Right cardiac atrium (tissue), 5 donors: ENCODE measurements at regions not wholly inside any gene's neighbourhood (a gene's known extent, or its start where the extent isn't known, plus 50 kb on each side); places are given as distances from the start of the nearest gene placed in this dataset.

Experiments
- ATAC-seq, 2 donors: fragments of 200-7000 bp; cut with Tn5 transposase; one replicate each; pipeline versions ENCODE4 v1.8.0 to v1.9.1; 2020; ENCODE audit warnings: moderate library complexity in 2 of 2, mild to moderate bottlenecking in 1 of 2
- DNase-seq, 3 donors: peaks; one replicate each; pipeline ENCODE4 v3.0.0-alpha.2; 2020
- H3K27ac ChIP-seq: one replicate; pipeline ENCODE4 v1.5.1; 2013; ENCODE audit warnings: mild to moderate bottlenecking, low read length, control low read depth, moderate library complexity
- H3K27me3 ChIP-seq: one replicate; pipeline ENCODE4 v1.6.1; 2013; ENCODE audit not compliant: control insufficient read depth, insufficient read depth
- H3K4me1 ChIP-seq: one replicate; pipeline ENCODE4 v1.6.1; 2013; ENCODE audit warnings: low read length; ENCODE audit not compliant: control insufficient read depth, insufficient read depth
- H3K4me3 ChIP-seq: one replicate; pipeline ENCODE4 v1.5.1; 2013; ENCODE audit warnings: low read length, control low read depth
- H3K9me3 ChIP-seq: one replicate; pipeline ENCODE4 v1.6.1; 2013; ENCODE audit warnings: low read length; ENCODE audit not compliant: control insufficient read depth
- whole genome bisulfite sequencing: extraction: QIAGEN DNeasy Blood & Tissue Kit; methylation state at CpG from one replicate; pipeline ENCODE4 v1.1.7; 2013; 5-methylcytosine and 5-hydroxymethylcytosine counted together
- intact Hi-C, 4 donors: fragments of 100-400 bp; cut with DNase I; formaldehyde crosslinking; loops; one replicate each; pipeline versions ENCODE4 v1.11.0 to v1.14.0; 2022 to 2023
- donor health status: healthy with polysubstance abuse.
- donor health status: DM: no; HTN: yes; CAD: no.
- donor health status: DM: no; HTN: no; CAD: no.
- donor health status: DM: no; HTN: yes; CAD: no; lungs with severe emphysema.
- donor health status: DM: yes; HTN: yes; CAD: no.

GRCh38 chr6:14838133-14838583 is 407.7 kb upstream of the JARID2 start:
- intact Hi-C loops = no loop called here
- no peak for DNase-seq
- ATAC-seq = no peak
- H3K4me3 ChIP-seq = no peak overlapping the region
- H3K27me3 ChIP-seq = no peaks in the 10 kb centered on the region
- H3K27ac ChIP-seq = no peak overlapping the region
- 63% methylated on average over 4 of the region's 4 CpGs for WGBS
- H3K9me3 ChIP-seq = no peaks in the 10 kb centered on the region
- no peaks in the 10 kb centered on the region for H3K4me1 ChIP-seq

DNA sequence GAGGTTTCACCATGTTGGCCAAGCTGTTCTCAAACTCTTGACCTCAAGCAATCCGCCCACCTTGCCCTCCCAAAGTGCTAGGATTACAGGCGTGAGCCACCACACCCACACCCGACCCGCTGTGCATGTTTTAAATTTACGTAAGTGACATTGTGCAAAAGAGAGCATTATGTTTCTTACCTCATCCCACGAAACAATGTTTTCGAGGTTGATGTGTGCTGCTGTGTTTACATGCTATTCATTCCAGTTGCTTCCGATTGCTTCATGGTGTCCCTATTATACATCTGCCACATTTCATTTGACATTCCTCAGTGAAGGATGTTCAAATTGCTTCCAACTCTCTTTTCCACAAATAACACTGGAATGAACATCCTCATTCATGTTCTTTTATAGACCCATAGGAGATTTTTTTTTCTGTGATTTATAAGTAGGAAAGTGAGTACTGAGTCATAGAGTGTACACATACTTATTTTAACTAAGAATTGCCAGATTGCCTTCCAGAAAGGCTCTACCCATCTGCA is 403.9 kb upstream of the JARID2 start:
- no peak overlapping the region for H3K27ac ChIP-seq

GRCh38 chr6:14844411-14844810 is 401.5 kb upstream of the JARID2 start:
- Histone ChIP-seq H3K4me3 (no peak overlapping the region), H3K9me3 (no peaks in the 10 kb centered on the region), H3K27me3 (no peaks in the 10 kb centered on the region), H3K4me1 (no peaks in the 10 kb centered on the region), H3K27ac (no peak overlapping the region)
- WGBS = 89% methylated on average over 17 of the region's 17 CpGs
- intact Hi-C loops = no loop called here
- no peak for DNase-seq
- ATAC-seq = no peak

More for the DNA sequence above, 403.9 kb upstream of the JARID2 start:
- ATAC-seq (no peak), DNase-seq (no peak)
- Histone ChIP-seq H3K4me1 (no peaks in the 10 kb centered on the region), H3K9me3 (no peaks in the 10 kb centered on the region), H3K4me3 (no peak overlapping the region), H3K27me3 (no peaks in the 10 kb centered on the region)
- WGBS = 79% methylated on average over 8 of the region's 8 CpGs
- intact Hi-C loops = no loop called here

DNA sequence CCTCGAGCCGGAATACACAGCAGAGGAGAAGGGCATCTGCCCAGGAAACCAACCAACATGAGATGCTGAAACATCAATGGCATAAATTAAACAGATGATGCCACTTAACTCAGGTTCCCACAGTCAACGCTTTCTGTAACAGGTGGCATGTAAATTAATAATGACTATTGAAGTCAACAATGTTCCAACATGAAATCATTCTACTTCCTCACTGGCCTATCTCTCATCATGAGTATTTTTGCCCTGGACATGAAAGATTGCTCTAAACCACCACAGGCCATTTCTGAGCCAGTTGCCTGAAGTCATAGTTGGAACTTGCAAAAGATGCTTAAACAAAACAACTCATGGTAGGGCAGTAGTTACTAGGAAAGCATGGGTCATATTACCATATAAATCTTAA is 397.9 kb upstream of the JARID2 start:
- intact Hi-C loops = no loop called here
- WGBS = 77% methylated on average over 3 of the region's 3 CpGs
- no peaks in the 10 kb centered on the region for H3K27me3 ChIP-seq
- no peaks in the 10 kb centered on the region for H3K4me1 ChIP-seq
- H3K27ac ChIP-seq = no peak overlapping the region
- H3K9me3 ChIP-seq = no peaks in the 10 kb centered on the region
- no peak for DNase-seq
- no peak overlapping the region for H3K4me3 ChIP-seq
- no peak for ATAC-seq

DNA sequence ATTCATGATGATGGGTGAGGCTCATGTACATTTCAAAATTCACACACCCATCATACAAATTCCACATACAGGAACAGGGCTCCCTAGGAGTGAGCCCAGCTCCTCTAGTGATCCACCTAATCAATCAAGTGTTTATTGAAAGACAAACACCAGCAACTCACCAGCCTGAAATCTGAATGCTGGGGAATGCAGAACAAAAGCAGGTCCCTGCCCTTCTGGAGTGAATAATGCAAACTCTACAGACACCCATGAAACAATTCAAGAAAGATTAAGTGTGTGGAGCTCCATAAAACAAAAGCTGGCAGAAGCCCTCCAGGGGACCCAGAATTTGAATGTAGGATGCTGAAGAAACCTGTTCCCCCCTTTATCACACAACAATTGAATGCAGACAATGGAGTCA is 396.7 kb upstream of the JARID2 start:
- intact Hi-C loops = no loop called here
- Histone ChIP-seq H3K4me1 (no peaks in the 10 kb centered on the region), H3K27me3 (no peaks in the 10 kb centered on the region), H3K9me3 (no peaks in the 10 kb centered on the region), H3K27ac (no peak overlapping the region), H3K4me3 (no peak overlapping the region)
- ATAC-seq (no peak), DNase-seq (no peak)

GRCh38 chr6:14851281-14851680 is 394.6 kb upstream of the JARID2 start:
- Histone ChIP-seq H3K27me3 (no peaks in the 10 kb centered on the region), H3K4me3 (no peak overlapping the region), H3K27ac (no peak overlapping the region), H3K4me1 (no peaks in the 10 kb centered on the region), H3K9me3 (no peaks in the 10 kb centered on the region)
- ATAC-seq = no peak
- DNase-seq = no peak
- WGBS = 74% methylated on average over 8 of the region's 8 CpGs
- intact Hi-C loops = no loop called here

DNA sequence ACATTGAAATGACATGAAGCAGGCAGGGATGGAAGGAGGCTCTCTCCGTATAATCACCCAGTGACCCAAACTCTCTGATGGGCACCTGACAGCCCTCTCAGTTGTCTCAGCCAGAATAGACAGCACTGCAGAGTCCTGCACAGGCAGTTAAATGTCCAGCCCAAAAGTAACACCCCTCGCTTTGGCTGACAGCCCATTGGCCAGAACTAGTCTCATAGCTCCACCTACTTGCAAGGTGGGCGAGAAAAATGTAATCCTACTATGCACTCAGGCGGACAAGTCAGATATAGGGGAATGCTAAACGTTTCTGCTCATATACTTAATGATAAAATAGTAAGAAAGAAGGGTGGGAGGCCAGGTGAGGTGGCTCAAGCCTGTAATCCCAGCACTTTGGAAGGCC is 393.5 kb upstream of the JARID2 start:
- H3K4me1 ChIP-seq = no peaks in the 10 kb centered on the region
- 90% methylated on average over 5 of the region's 5 CpGs for WGBS
- no peak for DNase-seq
- H3K27ac ChIP-seq = no peak overlapping the region
- H3K9me3 ChIP-seq = no peaks in the 10 kb centered on the region
- no peak for ATAC-seq
- no peak overlapping the region for H3K4me3 ChIP-seq
- H3K27me3 ChIP-seq = no peaks in the 10 kb centered on the region
- intact Hi-C loops = no loop called here

- Histone ChIP-seq H3K27ac (no peak overlapping the region), H3K27me3 (no peaks in the 10 kb centered on the region), H3K9me3 (no peaks in the 10 kb centered on the region), H3K4me1 (no peaks in the 10 kb centered on the region), H3K4me3 (no peak overlapping the region)
- DNase-seq (no peak), ATAC-seq (no peak)
- intact Hi-C loops = no loop called here
- WGBS = 76% methylated on average over 7 of the region's 7 CpGs
Observed at GRCh38 chr6:14856177-14856576, 389.7 kb upstream of the JARID2 start.

GRCh38 chr6:14857001-14857400 is 388.9 kb upstream of the JARID2 start:
- Histone ChIP-seq H3K27me3 (no peaks in the 10 kb centered on the region), H3K9me3 (no peaks in the 10 kb centered on the region), H3K4me3 (no peak overlapping the region), H3K27ac (no peak overlapping the region), H3K4me1 (no peaks in the 10 kb centered on the region)
- DNase-seq (peak in 1 of 3 donors; percentile 45), ATAC-seq (no peak)
- intact Hi-C loops = no loop called here
- WGBS = 97% methylated on average over 9 of the region's 9 CpGs

- DNase-seq = peak in 2 of 3 donors; percentile 53 to 63
- intact Hi-C loops = no loop called here
- H3K4me3 ChIP-seq = no peak overlapping the region
- H3K27me3 ChIP-seq = no peaks in the 10 kb centered on the region
- ATAC-seq = peak in 1 of 2 donors; percentile 39
- H3K4me1 ChIP-seq = no peaks in the 10 kb centered on the region
- no peak overlapping the region for H3K27ac ChIP-seq
- 70% methylated on average over 16 of the region's 16 CpGs for WGBS
- H3K9me3 ChIP-seq = no peaks in the 10 kb centered on the region
Observed at GRCh38 chr6:14857501-14857900, 388.4 kb upstream of the JARID2 start.

DNA sequence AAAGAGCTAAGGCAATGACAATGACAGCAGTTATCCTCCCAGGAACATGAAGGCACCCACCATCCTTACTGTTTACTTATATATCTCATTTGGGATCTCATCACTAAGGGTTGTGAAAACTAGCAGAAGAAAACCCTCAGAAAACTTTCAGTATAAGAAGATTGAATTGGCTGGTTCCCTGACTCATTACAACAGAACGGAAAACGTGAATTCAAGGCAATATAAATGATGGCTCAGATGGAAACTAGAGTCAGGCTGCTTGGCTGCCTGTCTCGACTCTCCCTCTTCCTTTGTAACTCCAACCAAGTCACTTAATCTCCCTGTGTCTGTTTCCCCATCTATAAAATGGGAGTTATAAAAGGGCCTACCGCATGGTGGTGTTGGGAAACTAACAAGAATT is 387.1 kb upstream of the JARID2 start:
- no peak overlapping the region for H3K4me3 ChIP-seq
- no peak for ATAC-seq
- no peaks in the 10 kb centered on the region for H3K4me1 ChIP-seq
- H3K27me3 ChIP-seq = no peaks in the 10 kb centered on the region
- WGBS = 89% methylated on average over 4 of the region's 4 CpGs
- intact Hi-C loops = no loop called here
- H3K9me3 ChIP-seq = no peaks in the 10 kb centered on the region
- no peak for DNase-seq
- no peak overlapping the region for H3K27ac ChIP-seq

- intact Hi-C loops = no loop called here
- 73% methylated on average over 2 of the region's 2 CpGs for WGBS
- Histone ChIP-seq H3K27ac (no peak overlapping the region), H3K4me1 (no peaks in the 10 kb centered on the region), H3K9me3 (no peaks in the 10 kb centered on the region), H3K4me3 (no peak overlapping the region), H3K27me3 (no peaks in the 10 kb centered on the region)
- no peak for DNase-seq
- no peak for ATAC-seq
Observed at GRCh38 chr6:14860774-14861173, 385.1 kb upstream of the JARID2 start.
